ENCODE measurements at regions not wholly inside any gene's neighbourhood (a gene's known extent, or its start where the extent isn't known, plus 50 kb on each side); places are given as distances from the start of the nearest gene placed in this dataset.
A peak's percentile ranks its signal among the peaks of the same experiment; 100 is the strongest.

- H3K9me3 Mint-ChIP-seq, result no peaks in the 10 kb centered on the region
- no peaks in the 10 kb centered on the region for H3K4me1 Mint-ChIP-seq
- H3K27me3 Mint-ChIP-seq, result no peaks in the 10 kb centered on the region
- no peaks in the 10 kb centered on the region for H3K36me3 Mint-ChIP-seq
- ATAC-seq, result peak; percentile 71
- H3K4me3 Mint-ChIP-seq, result no peak overlapping the region
- no peak overlapping the region for H3K27ac Mint-ChIP-seq
Measured at GRCh38 chr5:86880785-86881492, 263.2 kb downstream of the COX7C start.

GRCh38 chr5:86881493-86882090 lies 263.9 kb downstream of the COX7C start:
- Mint-ChIP-seq H3K27me3 (no peaks in the 10 kb centered on the region), H3K36me3 (no peaks in the 10 kb centered on the region), H3K4me3 (no peak overlapping the region), H3K27ac (no peak overlapping the region), H3K4me1 (no peaks in the 10 kb centered on the region), H3K9me3 (no peaks in the 10 kb centered on the region)
- ATAC-seq, result no peak

GRCh38 chr5:86884608-86885007 lies 266.9 kb downstream of the COX7C start:
- Mint-ChIP-seq H3K36me3 (no peaks in the 10 kb centered on the region), H3K27me3 (no peaks in the 10 kb centered on the region), H3K4me1 (no peaks in the 10 kb centered on the region), H3K27ac (no peak overlapping the region), H3K9me3 (no peaks in the 10 kb centered on the region), H3K4me3 (no peak overlapping the region)
- ATAC-seq, result no peak

GRCh38 chr5:86885011-86885410 lies 267.3 kb downstream of the COX7C start:
- H3K4me1 Mint-ChIP-seq, result no peaks in the 10 kb centered on the region
- no peak for ATAC-seq
- H3K27me3 Mint-ChIP-seq, result no peaks in the 10 kb centered on the region
- H3K36me3 Mint-ChIP-seq, result no peaks in the 10 kb centered on the region
- H3K4me3 Mint-ChIP-seq, result no peak overlapping the region
- H3K9me3 Mint-ChIP-seq, result no peaks in the 10 kb centered on the region
- H3K27ac Mint-ChIP-seq, result no peak overlapping the region

- no peak overlapping the region for H3K4me3 Mint-ChIP-seq
Measured at GRCh38 chr5:86885489-86886230, 267.9 kb downstream of the COX7C start.

GRCh38 chr5:86890375-86890774 lies 272.6 kb downstream of the COX7C start:
- Mint-ChIP-seq H3K4me3 (no peak overlapping the region), H3K27me3 (no peaks in the 10 kb centered on the region), H3K27ac (no peak overlapping the region), H3K36me3 (no peaks in the 10 kb centered on the region), H3K9me3 (no peaks in the 10 kb centered on the region), H3K4me1 (no peaks in the 10 kb centered on the region)
- no peak for ATAC-seq

More at GRCh38 chr5:86885489-86886230, 267.9 kb downstream of the COX7C start:
- no peaks in the 10 kb centered on the region for H3K9me3 Mint-ChIP-seq
- no peak for ATAC-seq
- no peak overlapping the region for H3K27ac Mint-ChIP-seq
- no peaks in the 10 kb centered on the region for H3K27me3 Mint-ChIP-seq
- H3K4me1 Mint-ChIP-seq, result no peaks in the 10 kb centered on the region
- H3K36me3 Mint-ChIP-seq, result no peaks in the 10 kb centered on the region

GRCh38 chr5:86894056-86894455 lies 276.3 kb downstream of the COX7C start:
- Mint-ChIP-seq H3K4me1 (no peaks in the 10 kb centered on the region), H3K9me3 (no peaks in the 10 kb centered on the region), H3K36me3 (no peaks in the 10 kb centered on the region), H3K4me3 (no peak overlapping the region), H3K27ac (no peak overlapping the region), H3K27me3 (no peaks in the 10 kb centered on the region)
- ATAC-seq, result no peak

- ATAC-seq, result no peak
- Mint-ChIP-seq H3K4me1 (no peaks in the 10 kb centered on the region), H3K4me3 (no peak overlapping the region), H3K27ac (no peak overlapping the region), H3K36me3 (no peaks in the 10 kb centered on the region), H3K27me3 (no peaks in the 10 kb centered on the region), H3K9me3 (no peaks in the 10 kb centered on the region)
Measured at GRCh38 chr5:86896916-86897315, 279.2 kb downstream of the COX7C start.

GRCh38 chr5:86909418-86910295 lies 291.9 kb downstream of the COX7C start:
- Mint-ChIP-seq H3K36me3 (no peaks in the 10 kb centered on the region), H3K4me3 (no peak overlapping the region), H3K27ac (no peak overlapping the region), H3K9me3 (no peaks in the 10 kb centered on the region), H3K27me3 (no peaks in the 10 kb centered on the region), H3K4me1 (no peaks in the 10 kb centered on the region)
- no peak for ATAC-seq

GRCh38 chr5:86917117-86917579 lies 299.4 kb downstream of the COX7C start:
- Mint-ChIP-seq H3K36me3 (no peaks in the 10 kb centered on the region), H3K9me3 (peaks cover 3% of the 10 kb centered on the region), H3K27me3 (no peaks in the 10 kb centered on the region), H3K4me3 (no peak overlapping the region), H3K27ac (no peak overlapping the region), H3K4me1 (no peaks in the 10 kb centered on the region)
- no peak for ATAC-seq

GRCh38 chr5:86918246-86918645 lies 300.5 kb downstream of the COX7C start:
- no peaks in the 10 kb centered on the region for H3K27me3 Mint-ChIP-seq
- H3K4me3 Mint-ChIP-seq, result no peak overlapping the region
- H3K27ac Mint-ChIP-seq, result no peak overlapping the region
- no peak for ATAC-seq
- H3K9me3 Mint-ChIP-seq, result peaks cover 3% of the 10 kb centered on the region
- H3K36me3 Mint-ChIP-seq, result no peaks in the 10 kb centered on the region
- no peaks in the 10 kb centered on the region for H3K4me1 Mint-ChIP-seq

- no peak overlapping the region for H3K27ac Mint-ChIP-seq
- H3K9me3 Mint-ChIP-seq, result no peaks in the 10 kb centered on the region
- peaks cover 10% of the 10 kb centered on the region for H3K27me3 Mint-ChIP-seq
- no peaks in the 10 kb centered on the region for H3K36me3 Mint-ChIP-seq
- H3K4me1 Mint-ChIP-seq, result no peaks in the 10 kb centered on the region
- ATAC-seq, result no peak
- H3K4me3 Mint-ChIP-seq, result no peak overlapping the region
Measured at GRCh38 chr5:86926033-86926432, 308.3 kb downstream of the COX7C start.

- H3K4me3 Mint-ChIP-seq, result no peak overlapping the region
Measured at GRCh38 chr5:86929123-86929766, 311.5 kb downstream of the COX7C start.

GRCh38 chr5:86951761-86952160 lies 315.9 kb upstream of the RASA1 start:
- no peak overlapping the region for H3K27ac Mint-ChIP-seq
- no peak for ATAC-seq

More at GRCh38 chr5:86929123-86929766, 311.5 kb downstream of the COX7C start:
- Mint-ChIP-seq H3K4me1 (no peaks in the 10 kb centered on the region), H3K36me3 (no peaks in the 10 kb centered on the region), H3K27ac (no peak overlapping the region), H3K9me3 (no peaks in the 10 kb centered on the region), H3K27me3 (peaks cover 10% of the 10 kb centered on the region)
- no peak for ATAC-seq

More at GRCh38 chr5:86951761-86952160, 315.9 kb upstream of the RASA1 start:
- H3K27me3 Mint-ChIP-seq, result peaks cover 8% of the 10 kb centered on the region
- no peaks in the 10 kb centered on the region for H3K4me1 Mint-ChIP-seq
- no peak overlapping the region for H3K4me3 Mint-ChIP-seq
- H3K9me3 Mint-ChIP-seq, result no peaks in the 10 kb centered on the region
- no peaks in the 10 kb centered on the region for H3K36me3 Mint-ChIP-seq
